ENCODE measurements at regions not wholly inside any gene's neighbourhood (a gene's known extent, or its start where the extent isn't known, plus 50 kb on each side); places are given as distances from the start of the nearest gene placed in this dataset.

DNA sequence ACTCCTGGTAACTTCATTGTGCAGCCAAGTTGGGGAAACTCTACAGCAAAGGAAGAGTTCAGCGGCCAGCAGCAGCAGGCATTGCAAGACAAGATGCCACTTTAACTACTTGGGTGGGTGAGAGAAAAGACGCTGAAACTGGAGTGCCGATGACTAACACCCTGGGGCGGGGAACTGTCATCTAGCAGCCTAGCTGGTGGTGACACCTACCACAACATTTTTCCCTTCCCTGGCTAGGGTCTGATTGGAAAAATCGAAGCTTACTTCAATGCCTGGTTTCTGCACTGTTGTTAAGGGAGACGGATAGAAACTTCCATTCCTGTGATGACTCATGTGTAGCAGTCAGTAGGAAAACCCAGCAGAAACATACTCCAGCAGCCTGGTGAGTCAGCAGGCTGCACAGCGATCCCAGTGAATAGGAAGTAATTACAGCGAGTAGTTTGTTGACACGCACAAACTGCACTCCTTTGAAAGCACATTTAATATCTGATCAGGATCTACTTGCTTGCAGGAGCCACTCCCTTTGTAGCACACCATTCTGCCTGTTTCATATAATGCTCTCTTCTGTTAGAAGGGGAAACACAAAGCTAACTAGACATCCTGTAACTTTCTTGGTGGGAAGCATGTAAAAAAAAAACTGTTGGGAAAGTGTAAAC lies 62.1 kb upstream of the MAPRE2 start:
- peak; percentile 63 to 83 for DNase-seq

DNA sequence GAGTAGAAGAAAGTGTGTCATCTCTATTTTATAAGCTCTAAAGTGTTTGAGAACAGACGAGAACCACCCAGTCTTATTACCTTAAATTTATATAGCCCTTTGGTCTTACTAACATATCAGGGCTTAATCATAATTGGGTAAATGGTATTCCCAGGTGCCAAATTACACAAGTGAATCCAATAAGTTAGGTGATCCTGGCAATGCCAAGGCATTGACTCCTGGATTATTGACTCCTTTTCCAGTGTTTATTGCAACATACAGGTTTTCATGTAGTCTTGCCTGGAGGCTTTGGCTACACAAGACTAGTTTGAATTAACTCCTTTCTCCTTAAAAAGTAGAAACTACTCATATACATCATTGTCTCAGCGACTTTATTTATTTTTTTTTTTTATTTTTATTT lies 59.7 kb upstream of the MAPRE2 start:
- DNase-seq: no peak

DNA sequence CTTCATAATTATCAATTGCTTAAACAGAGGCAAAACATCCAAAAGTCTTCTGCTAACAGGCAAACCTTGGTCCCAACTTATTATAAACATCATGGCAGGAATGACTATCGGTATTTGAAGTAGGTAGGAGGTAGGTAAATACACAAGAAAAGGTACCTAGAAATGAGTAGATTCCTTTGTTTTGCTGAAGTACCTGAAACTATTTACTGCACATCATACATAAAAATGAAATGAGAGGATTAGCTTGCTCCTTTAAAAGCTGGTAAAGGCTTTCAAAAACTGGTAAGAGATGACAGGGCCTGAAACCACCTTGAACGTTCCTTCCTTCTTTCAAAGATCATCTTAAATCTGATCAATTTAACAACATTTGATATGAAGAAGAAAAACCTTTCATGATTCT lies 55.2 kb upstream of the MAPRE2 start:
- DNase-seq: no peak

DNA sequence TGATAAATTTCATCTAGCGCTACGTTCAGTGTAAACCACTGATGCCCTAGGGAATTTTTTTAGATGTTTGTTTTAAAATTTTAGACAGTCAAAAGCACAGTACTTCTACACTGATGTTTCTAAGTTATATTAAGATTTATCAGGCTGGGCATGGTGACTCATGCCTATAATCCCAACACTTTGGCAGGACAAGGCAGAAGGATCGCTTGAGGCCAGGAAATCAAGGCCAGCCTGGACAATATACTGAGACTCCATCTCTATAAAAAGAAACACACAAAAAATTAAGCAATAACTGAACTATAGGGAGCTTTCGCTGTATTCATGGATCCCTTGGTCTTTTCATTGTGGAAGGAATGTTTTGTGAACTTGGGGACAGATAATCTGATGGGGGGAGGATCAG lies 50.6 kb upstream of the MAPRE2 start:
- DNase-seq: no peak

DNA sequence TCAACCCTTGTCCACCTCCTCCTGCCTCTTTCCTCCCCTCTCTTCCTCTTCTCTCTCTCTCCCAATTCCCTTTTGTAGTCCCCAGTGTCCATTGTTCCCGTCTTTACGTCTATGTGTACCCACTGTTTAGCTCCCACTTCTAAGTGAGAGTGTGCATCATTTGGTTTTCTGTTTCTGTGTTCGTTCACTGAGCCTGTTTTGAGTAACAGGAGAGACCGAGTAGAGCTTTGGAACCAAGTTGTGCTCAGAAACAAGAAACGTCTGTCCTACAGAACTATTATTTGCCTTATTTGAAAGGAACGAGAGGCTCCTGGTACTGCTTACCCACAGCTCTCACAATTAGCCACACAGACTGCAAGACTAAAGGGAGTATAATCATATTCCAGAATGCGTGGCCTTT lies 50.1 kb upstream of the MAPRE2 start:
- no peak for DNase-seq
